K562 (cell line): ENCODE measurements at regions not wholly inside any gene's neighbourhood (a gene's known extent, or its start where the extent isn't known, plus 50 kb on each side); places are given as distances from the start of the nearest gene placed in this dataset.

Source experiments
- ATAC-seq: fragments of 200-7000 bp; cut with Tn5 transposase; 3 replicates; pipeline ENCODE4 v1.9.1; 2020; ENCODE audit warnings: moderate library complexity
- BruUV-seq: library from RNA; stranded (reverse); fragments of 400-500 nt; replicated peaks from 2 replicates; lab custom pipeline; 2021; lab: Mats Ljungman, UMichigan
- CTCF ChIA-PET: fragments of 300-600 bp; formaldehyde crosslinking; extraction: SDS; loops from one replicate; lab custom pipeline; 2021; ENCODE audit warnings: low intra/inter-chr PET ratio; lab: Yijun Ruan, JAX
- POLR2A ChIA-PET: fragments of 300-600, 350-650 bp; sonication (Branson Sonifier 250); formaldehyde crosslinking; extraction: SDS; loops from one replicate; lab custom pipeline; 2021; ENCODE audit warnings: antibody characterized with exemption, inconsistent platforms; lab: Yijun Ruan, JAX
- DNase-seq, 4 experiments: peaks; one replicate each; pipeline versions ENCODE4 v3.0.0 to v3.0.0-alpha.2; 2011 to 2018; ENCODE audit warnings: low spot score in 3 of 4, mixed read lengths in 3 of 4; ENCODE audit errors: extremely low read depth in 1 of 4
- FAIRE-seq: peaks from 2 replicates; lab custom pipeline; 2011; peaks lifted over from hg19 to GRCh38; lab: Jason Lieb, UNC
- H2AFZ ChIP-seq: 2 replicates; pipeline ENCODE4 v1.6.0; 2011; ENCODE audit warnings: low read depth, low read length, control low read depth, inconsistent platforms
- H3K27ac ChIP-seq: fragments of 200-600 bp; 3 replicates; pipeline ENCODE4 v1.8.0; 2011; ENCODE audit warnings: low read depth, mild to moderate bottlenecking, control low read depth, inconsistent platforms, low read length, moderate library complexity, mixed read lengths; ENCODE audit errors: extremely low read depth
- H3K27me3 ChIP-seq, 2 experiments: fragments of 300-600 bp in 1 of 2; 2 replicates in 1 of 2; 3 replicates in 1 of 2; pipeline versions ENCODE4 v1.6.0 to v1.8.0; 2011; ENCODE audit warnings: inconsistent platforms in 2 of 2, low read length in 2 of 2, mild to moderate bottlenecking in 1 of 2, mixed read lengths in 1 of 2, moderate library complexity in 1 of 2; ENCODE audit not compliant: control insufficient read depth in 2 of 2, insufficient read depth in 2 of 2
- H3K36me3 ChIP-seq: fragments of 300-600 bp; 3 replicates; pipeline ENCODE4 v1.8.0; 2011; ENCODE audit warnings: mild to moderate bottlenecking, low read length, inconsistent platforms; ENCODE audit not compliant: control insufficient read depth, insufficient read depth
- H3K4me1 ChIP-seq, 2 experiments: fragments of 200-600 bp in 1 of 2; replicated peaks in 1 of 2; 2 replicates in 1 of 2; 3 replicates in 1 of 2; pipeline versions ENCODE4 v1.5.1 to v1.8.0; 2011; ENCODE audit warnings: inconsistent platforms in 2 of 2, low read length in 2 of 2, mild to moderate bottlenecking in 1 of 2, mixed read lengths in 1 of 2, moderate library complexity in 1 of 2; ENCODE audit not compliant: control insufficient read depth in 2 of 2, insufficient read depth in 2 of 2
- H3K4me2 ChIP-seq: 2 replicates; pipeline ENCODE4 v1.6.1; 2011; ENCODE audit warnings: low read length, control low read depth, inconsistent platforms, mixed read lengths; ENCODE audit not compliant: insufficient read depth
- H3K4me3 ChIP-seq: fragments of 200-600 bp; sonication (generic), shearing (Covaris generic); 2 replicates; pipeline ENCODE4 v1.5.1; 2016; ENCODE audit warnings: control low read depth, inconsistent platforms
- H3K79me2 ChIP-seq: fragments of 200-600 bp; 3 replicates; pipeline ENCODE4 v1.8.0; 2011; ENCODE audit warnings: low read length, inconsistent platforms; ENCODE audit not compliant: control insufficient read depth, insufficient read depth
- H3K9ac ChIP-seq, 2 experiments: 2 replicates each; pipeline versions ENCODE4 v1.6.0 to v1.6.1; 2011; ENCODE audit warnings: low read depth in 2 of 2, low read length in 2 of 2, control low read depth in 1 of 2, inconsistent platforms in 1 of 2, mild to moderate bottlenecking in 1 of 2, mixed read lengths in 1 of 2; ENCODE audit not compliant: insufficient read depth in 1 of 2
- H3K9me1 ChIP-seq: one replicate; pipeline ENCODE4 v1.6.0; 2011; ENCODE audit warnings: inconsistent platforms, mild to moderate bottlenecking, low read length, moderate library complexity; ENCODE audit not compliant: control insufficient read depth, insufficient read depth
- H3K9me3 ChIP-seq: replicated peaks from 2 replicates; pipeline ENCODE4 v1.5.1; 2011; ENCODE audit warnings: low read depth, low read length, inconsistent platforms; ENCODE audit not compliant: control insufficient read depth, insufficient read depth
- H4K20me1 ChIP-seq: replicated peaks from 2 replicates; pipeline ENCODE4 v1.6.1; 2011; ENCODE audit warnings: low read length, inconsistent platforms, mixed read lengths; ENCODE audit not compliant: control insufficient read depth, insufficient read depth
- BRCA1 ChIP-seq, 2 experiments: fragments of 450-650 bp in 1 of 2; sonication (generic) in 1 of 2; formaldehyde crosslinking in 1 of 2; IDR thresholded peaks; 2 replicates each; pipeline versions ENCODE4 v1.5.0 to v1.6.1; 2017 to 2020; ENCODE audit warnings: mild to moderate bottlenecking in 1 of 2, missing genetic modification reagents in 1 of 2
- ELF2 ChIP-seq: fragments of 250-450 bp; sonication (Bioruptor Pico); IDR thresholded peaks from 2 replicates; pipeline ENCODE4 v1.5.0; 2021; ENCODE audit warnings: mild to moderate bottlenecking
- EP300 ChIP-seq: IDR thresholded peaks from 2 replicates; pipeline ENCODE4 v1.6.1; 2012; ENCODE audit warnings: low read length, improper control_type of control experiment
- FUS ChIP-seq: fragments of 200-400 bp; formaldehyde crosslinking; optimal IDR thresholded peaks from 2 replicates; pipeline ENCODE3; 2017; ENCODE audit warnings: low read depth, low read length
- POLR2B ChIP-seq: fragments of 450-650 bp; IDR thresholded peaks from 2 replicates; pipeline ENCODE4 v1.6.1; 2018; ENCODE audit warnings: low read depth; ENCODE audit not compliant: partially characterized antibody
- RBM14 ChIP-seq: fragments of 200-400 bp; formaldehyde crosslinking; IDR thresholded peaks from 2 replicates; pipeline ENCODE4 v1.6.1; 2018; ENCODE audit warnings: low read depth, mild to moderate bottlenecking, low read length, moderate library complexity, borderline replicate concordance; ENCODE audit not compliant: insufficient read depth
- SMC3 ChIP-seq: conservative IDR thresholded peaks from 2 replicates; pipeline ENCODE4 v1.6.1; 2011; ENCODE audit warnings: low read depth, low read length, improper control_type of control experiment; ENCODE audit not compliant: insufficient read depth
- SOX6 ChIP-seq: fragments of 450-650 bp; IDR thresholded peaks from 2 replicates; pipeline ENCODE4 v1.6.1; 2014; ENCODE audit warnings: mild to moderate bottlenecking
- USF1 ChIP-seq: sonication (generic); formaldehyde crosslinking; IDR thresholded peaks from 2 replicates; pipeline ENCODE4 v1.9.0; 2022; ENCODE audit warnings: mild to moderate bottlenecking, missing genetic modification reagents
- ZNF407 ChIP-seq: fragments of 450-650 bp; IDR thresholded peaks from 2 replicates; pipeline ENCODE4 v1.6.1; 2016; ENCODE audit warnings: low read depth
- ZNF655 ChIP-seq: fragments of 250-450 bp; sonication (Bioruptor Pico); IDR thresholded peaks from 2 replicates; pipeline ENCODE4 v1.5.0; 2021
- ZNF740 ChIP-seq, 3 experiments: fragments of 200-800 bp in 1 of 3; sonication (Bioruptor generic) in 1 of 3; sonication (generic) in 1 of 3; formaldehyde crosslinking in 1 of 3; IDR thresholded peaks; 2 replicates each; pipeline versions ENCODE4 v1.6.1 to v1.8.0; 2016 to 2022; ENCODE audit warnings: mild to moderate bottlenecking in 2 of 3, missing compliant biosample characterization in 2 of 3, missing genetic modification characterization in 2 of 3, missing genetic modification reagents in 1 of 3
- WGBS: fragments of 100-300 bp; shearing (Covaris generic); methylation state at CpG from one replicate; pipeline ENCODE4 v1.1.6; 2016; ENCODE audit warnings: low coverage, mixed read lengths; ENCODE audit not compliant: insufficient coverage; ENCODE audit errors: missing lambda C conversion rate; 5-methylcytosine and 5-hydroxymethylcytosine counted together
- in situ Hi-C: fragments of 300-500 bp; cut with MboI; formaldehyde crosslinking; loops from 4 replicates; pipeline ENCODE4 v1.15.0; 2018; ENCODE audit warnings: inconsistent platforms, mixed read lengths
- intact Hi-C: fragments of 100-400 bp; cut with micrococcal nuclease; formaldehyde crosslinking; loops from 2 replicates; pipeline ENCODE4 v1.14.2; 2022

- no peak for ATAC-seq
- H3K79me2 ChIP-seq: no peaks in the 10 kb centered on the region
- intact Hi-C loops: no loop called here
- no peaks in the 10 kb centered on the region for H4K20me1 ChIP-seq
- no peak for DNase-seq
- H3K27me3 ChIP-seq: peaks cover 4 to 18% of the 10 kb centered on the region in 2 experiments; a peak in 3 of 5 replicates
- H3K4me2 ChIP-seq: no peak overlapping the region
- in situ Hi-C loops: no loop called here
- no peaks in the 10 kb centered on the region for H3K9me3 ChIP-seq
- POLR2A ChIA-PET: no interaction called here
- no peak for FAIRE-seq
- no peaks in the 10 kb centered on the region for H3K9me1 ChIP-seq
- H3K36me3 ChIP-seq: no peaks in the 10 kb centered on the region
- no peak overlapping the region for H3K27ac ChIP-seq
- WGBS: under 1% methylated on average over 5 of the region's 5 CpGs
- no peak overlapping the region for H3K9ac ChIP-seq
- H3K4me1 ChIP-seq: no peaks in the 10 kb centered on the region; a peak in 1 of 5 replicates
- H2AFZ ChIP-seq: no peak overlapping the region
- no peak overlapping the region for H3K4me3 ChIP-seq
- CTCF ChIA-PET: no interaction called here
- no TSS peak for BruUV-seq
- no peak for TF ChIP-seq ZNF740 (CRISPR knock-in tag; IDR thresholded peaks at IDR 0.05)
- TF ChIP-seq ZNF740 (tag; IDR thresholded peaks at IDR 0.05): no peak
- no peak for TF ChIP-seq ZNF655
- no peak for TF ChIP-seq SMC3
- TF ChIP-seq SOX6: no peak
- no peak for TF ChIP-seq RBM14
- no peak for TF ChIP-seq ELF2 (CRISPR knock-in tag)
- no peak for TF ChIP-seq EP300
- TF ChIP-seq BRCA1 (IDR thresholded peaks at IDR 0.05): no peak
- TF ChIP-seq BRCA1 (CRISPR knock-in tag; IDR thresholded peaks at IDR 0.05): no peak
- TF ChIP-seq ZNF407: no peak
- no peak for TF ChIP-seq POLR2B
- TF ChIP-seq FUS: no peak
- no peak for TF ChIP-seq USF1 (CRISPR knock-in tag)
Measured at GRCh38 chr5:175201393-175201792, 242.6 kb downstream of the DRD1 start.
